GM18951 (cell line): ENCODE measurements at regions not wholly inside any gene's neighbourhood (a gene's known extent, or its start where the extent isn't known, plus 50 kb on each side); places are given as distances from the start of the nearest gene placed in this dataset.

Experiments
- POLR2A ChIP-seq: IDR thresholded peaks from 4 replicates; pipeline ENCODE4 v1.6.1; 2011; ENCODE audit warnings: mild to moderate bottlenecking; ENCODE audit not compliant: insufficient read length, insufficient read depth; ENCODE audit errors: extremely low read depth
- in situ Hi-C: fragments of 300-500 bp; cut with MboI; formaldehyde crosslinking; loops from one replicate; pipeline ENCODE4 v1.12.0; 2022; ENCODE audit warnings: low sequenced_read_pairs, mixed read lengths, inconsistent platforms; ENCODE audit not compliant: unreplicated experiment

DNA sequence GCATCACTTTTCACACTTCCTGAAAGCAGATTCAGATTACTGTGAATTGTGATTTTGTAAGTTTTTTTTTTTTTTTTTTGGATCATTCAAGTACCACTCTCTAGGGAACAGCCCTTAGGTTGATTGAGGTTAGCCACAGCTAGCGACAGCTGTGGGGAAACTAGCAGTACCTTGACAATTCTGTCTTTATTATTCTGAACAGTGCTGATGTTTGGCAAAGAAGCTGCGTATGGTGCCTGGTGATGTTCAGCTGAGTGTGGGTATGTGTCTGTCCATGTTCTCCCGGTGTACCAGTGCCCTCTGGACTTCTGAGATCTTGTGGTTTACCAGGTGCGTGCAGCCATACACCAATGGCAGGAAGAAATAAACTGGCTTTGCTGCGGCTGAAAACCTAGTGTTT is 117.3 kb upstream of the PLPPR1 start:
- TF ChIP-seq POLR2A = no peak
- in situ Hi-C loops = no loop called here

DNA sequence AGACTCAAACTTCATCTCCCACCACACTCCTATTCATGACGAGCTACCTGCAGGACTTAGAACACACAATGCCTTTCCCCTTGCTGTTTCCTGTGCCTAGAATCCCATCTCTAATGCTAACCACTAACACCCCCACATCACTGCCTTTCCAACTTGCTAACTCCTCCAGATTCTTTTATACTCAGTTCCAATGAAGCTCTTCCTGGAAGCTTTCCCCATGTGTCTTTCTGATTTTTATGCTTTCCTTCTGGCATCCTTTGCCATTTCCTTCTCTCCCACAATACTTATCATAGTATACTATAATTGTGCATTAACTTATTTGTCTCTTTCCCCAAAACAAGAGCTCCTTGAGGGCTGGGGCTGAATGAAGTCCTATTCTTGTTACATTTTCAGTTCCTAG is 115.3 kb upstream of the PLPPR1 start:
- TF ChIP-seq POLR2A = no peak
- in situ Hi-C loops = no loop called here

DNA sequence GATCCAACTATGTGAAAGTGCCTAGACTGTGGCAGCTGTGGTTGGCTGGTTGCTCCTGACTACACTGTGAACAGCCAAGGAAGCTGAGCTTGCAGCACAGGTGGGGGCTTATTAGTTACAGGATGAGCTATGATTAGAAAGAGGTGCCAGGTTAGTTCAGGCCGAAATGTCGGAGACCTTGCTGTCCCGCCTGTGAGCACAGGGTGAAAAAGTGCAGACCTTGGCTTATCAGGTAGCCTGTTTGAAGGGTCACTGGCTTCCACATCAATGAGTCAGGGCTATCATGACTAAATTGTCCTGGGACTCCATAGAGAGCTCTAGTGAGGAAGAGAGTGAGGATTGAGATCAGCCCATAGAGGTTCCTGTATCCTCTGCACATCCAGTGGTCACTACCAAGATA is 114.3 kb upstream of the PLPPR1 start:
- in situ Hi-C loops = no loop called here
- no peak for TF ChIP-seq POLR2A

DNA sequence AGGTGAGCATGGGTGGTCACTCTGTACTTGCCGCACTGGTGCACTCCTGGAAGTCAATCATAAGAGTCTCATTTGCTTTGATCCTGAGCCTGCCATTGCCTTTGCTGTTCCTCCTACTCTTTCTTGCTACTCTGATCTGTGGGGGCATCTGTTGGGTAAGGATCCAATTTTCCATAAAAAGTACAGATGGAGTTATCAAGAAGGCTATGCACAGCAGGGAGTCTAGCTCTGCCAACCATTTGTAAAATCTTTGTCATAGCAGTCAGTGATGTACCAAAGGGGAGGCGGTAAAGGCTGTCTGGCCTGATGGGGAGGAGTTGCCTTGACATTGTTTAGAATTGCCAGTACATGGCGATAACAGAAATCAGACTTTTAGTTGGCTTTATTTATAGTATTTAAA is 109.0 kb upstream of the PLPPR1 start:
- no peak for TF ChIP-seq POLR2A
- in situ Hi-C loops = no loop called here

DNA sequence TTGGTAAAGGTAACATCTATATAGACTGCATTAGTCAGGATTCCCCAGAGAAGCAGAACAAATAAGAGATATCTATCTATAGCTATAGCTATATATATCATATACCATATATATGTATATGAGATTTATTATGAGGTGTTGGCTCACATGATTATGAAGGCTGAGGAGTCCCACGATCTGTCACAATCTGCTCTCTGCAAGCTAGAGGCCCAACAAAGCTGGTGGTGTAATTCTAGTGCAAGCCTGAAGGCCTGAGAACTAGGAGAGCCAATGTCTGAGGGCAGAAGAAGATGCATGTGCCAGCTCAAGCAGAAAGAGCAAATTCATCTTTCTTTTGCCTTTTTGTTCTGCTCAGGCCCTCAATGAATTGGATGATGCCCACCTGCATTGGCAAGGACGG is 102.2 kb upstream of the PLPPR1 start:
- in situ Hi-C loops = no loop called here
- no peak for TF ChIP-seq POLR2A

DNA sequence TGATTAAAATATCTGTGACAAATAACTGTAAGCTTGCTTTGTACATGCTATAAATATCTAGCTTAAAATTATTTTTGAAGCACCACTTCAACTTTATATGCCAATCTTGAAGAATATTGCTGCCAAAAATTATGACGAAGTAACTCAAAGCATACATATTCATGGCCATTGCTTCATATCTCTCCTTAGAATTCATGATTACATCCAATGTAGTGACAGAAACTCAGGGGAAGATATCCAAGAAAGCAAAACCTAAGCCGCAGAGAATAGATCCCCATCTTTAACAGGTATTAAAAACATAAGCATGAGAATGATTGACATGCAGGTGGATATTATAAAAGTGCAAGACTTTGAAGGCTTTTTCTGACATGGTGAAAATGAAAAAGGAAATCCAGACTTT is 100.8 kb upstream of the PLPPR1 start:
- in situ Hi-C loops = no loop called here
- no peak for TF ChIP-seq POLR2A

DNA sequence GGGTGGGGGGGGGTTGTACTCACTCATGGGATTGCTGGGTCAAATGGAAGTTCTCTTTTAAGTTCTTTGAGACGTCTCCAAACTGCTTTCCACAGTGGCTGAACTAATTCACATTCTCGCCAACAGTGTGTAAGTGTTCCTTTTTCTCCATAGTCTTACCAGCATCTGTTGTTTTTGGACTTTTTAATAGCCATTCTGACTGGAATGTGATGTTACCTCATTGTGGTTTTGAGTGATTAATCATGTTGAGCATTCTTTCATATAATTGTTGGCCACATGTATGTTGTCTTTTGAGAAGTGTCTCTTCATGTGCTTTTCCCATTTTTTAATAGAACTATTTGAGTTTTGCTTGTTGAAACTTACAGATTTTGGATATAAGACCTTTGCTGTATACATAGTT is 94.9 kb upstream of the PLPPR1 start:
- no peak for TF ChIP-seq POLR2A
- in situ Hi-C loops = no loop called here

DNA sequence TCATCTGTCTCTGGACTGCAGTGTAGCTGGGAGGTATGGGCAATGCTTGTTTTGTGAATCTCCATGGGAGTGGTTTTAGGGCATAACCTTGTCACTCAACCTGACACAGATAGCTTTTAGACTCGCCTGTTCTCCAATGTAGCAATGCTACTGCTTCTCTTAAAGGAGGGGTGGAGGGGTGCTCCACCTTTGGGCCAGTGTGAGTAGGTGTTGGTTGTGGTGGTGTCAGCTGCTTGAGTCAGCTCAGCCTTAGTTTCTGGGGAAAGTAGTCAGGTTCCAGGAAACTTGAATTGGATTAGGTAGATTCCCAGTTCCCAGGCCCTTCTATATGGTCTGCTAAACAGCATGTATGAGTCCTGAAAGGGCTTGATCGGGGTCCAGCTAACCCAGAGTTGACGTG is 91.1 kb upstream of the PLPPR1 start:
- in situ Hi-C loops = no loop called here
- TF ChIP-seq POLR2A = no peak

DNA sequence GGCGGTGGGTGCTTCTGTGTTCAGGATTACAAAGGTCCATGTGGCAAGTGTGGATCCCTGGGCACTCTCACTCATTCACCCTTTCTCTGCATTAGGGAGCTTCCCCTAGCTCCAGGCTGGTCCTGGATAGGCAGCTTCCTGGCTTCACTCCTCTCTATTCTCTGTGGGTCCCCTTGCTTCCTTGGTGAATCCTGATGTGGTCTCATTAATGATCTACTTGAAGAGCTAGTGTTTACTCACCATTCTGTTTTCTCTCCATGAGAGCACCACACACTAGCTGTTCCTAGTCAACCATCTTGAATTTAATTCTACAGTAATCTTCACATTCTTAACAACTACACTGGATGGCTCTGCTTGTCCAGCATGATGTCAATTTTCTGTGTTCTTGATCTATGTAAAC is 90.0 kb upstream of the PLPPR1 start:
- TF ChIP-seq POLR2A = no peak
- in situ Hi-C loops = no loop called here

DNA sequence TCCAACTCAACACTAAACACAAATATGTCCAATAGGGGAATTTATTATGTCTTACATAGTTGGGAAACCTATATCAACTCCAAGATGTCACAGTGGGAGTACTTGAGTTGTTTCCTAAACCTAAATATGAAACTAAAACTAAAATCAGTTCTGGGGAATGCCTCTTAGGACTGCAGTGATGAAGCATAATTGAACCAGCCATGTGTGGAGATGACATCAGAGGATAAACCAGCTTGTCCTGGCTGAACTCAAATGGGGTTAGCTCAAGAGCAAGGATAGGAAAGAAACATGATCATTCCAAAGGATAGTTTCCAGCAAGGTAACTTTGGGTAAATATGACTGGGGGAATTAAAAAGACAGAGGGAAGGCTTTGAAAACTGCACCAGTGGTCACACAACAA is 88.9 kb upstream of the PLPPR1 start:
- no peak for TF ChIP-seq POLR2A
- in situ Hi-C loops = no loop called here

DNA sequence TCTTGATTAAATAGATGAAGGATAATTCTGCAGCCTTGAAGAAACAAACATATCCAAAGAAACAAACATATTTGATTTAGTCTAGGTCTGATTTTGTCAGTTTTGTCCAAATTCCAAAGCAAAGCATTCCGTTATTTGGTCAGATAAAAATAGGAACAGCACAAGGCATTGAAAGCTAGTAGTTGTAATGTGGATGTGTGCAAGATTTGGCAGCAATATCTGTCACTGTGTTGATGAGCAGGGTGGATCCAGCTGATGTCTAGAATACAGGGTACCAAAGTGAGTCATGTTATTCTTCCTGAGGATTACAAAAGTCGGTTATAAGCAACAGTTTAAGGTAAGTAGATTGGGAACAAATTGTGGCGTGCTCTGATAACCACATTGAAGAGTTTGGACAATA is 69.3 kb upstream of the PLPPR1 start:
- in situ Hi-C loops = no loop called here

More for the DNA sequence above, 69.3 kb upstream of the PLPPR1 start:
- TF ChIP-seq POLR2A = no peak
